Heart left ventricle (tissue), 16 donors: ENCODE measurements at regions not wholly inside any gene's neighbourhood (a gene's known extent, or its start where the extent isn't known, plus 50 kb on each side); places are given as distances from the start of the nearest gene placed in this dataset.

Experiments
- ATAC-seq, 4 donors: fragments of 200-7000 bp; cut with Tn5 transposase; one replicate each; pipeline ENCODE4 v1.9.1; 2020 to 2022; ENCODE audit warnings: moderate library complexity in 4 of 4, mild to moderate bottlenecking in 3 of 4, moderate number of reproducible peaks in 1 of 4
- DNase-seq, 5 donors: peaks; one replicate each; pipeline ENCODE4 v3.0.0-alpha.2; 2020
- H3K27ac ChIP-seq, 12 donors: fragments of 200-600 bp; sonication (generic) in 4 of 12; one replicate each; pipeline versions ENCODE4 v1.5.0 to v1.8.0; 2016 to 2022; ENCODE audit warnings: mild to moderate bottlenecking in 2 of 12
- H3K27me3 ChIP-seq, 9 donors: fragments of 200-600 bp; sonication (generic) in 2 of 9; one replicate each; pipeline versions ENCODE4 v1.5.1 to v1.8.0; 2016 to 2022; ENCODE audit warnings: mild to moderate bottlenecking in 3 of 9
- H3K36me3 ChIP-seq, 9 donors: fragments of 200-600 bp; sonication (generic) in 2 of 9; one replicate each; pipeline versions ENCODE4 v1.5.0 to v1.8.0; 2018 to 2022; ENCODE audit warnings: mild to moderate bottlenecking in 2 of 9
- H3K4me1 ChIP-seq, 12 donors: fragments of 200-600 bp; sonication (generic) in 4 of 12; one replicate each; pipeline versions ENCODE4 v1.5.0 to v1.8.0; 2016 to 2022; ENCODE audit warnings: mild to moderate bottlenecking in 3 of 12
- H3K4me3 ChIP-seq, 12 donors: fragments of 200-600 bp; sonication (generic) in 4 of 12; one replicate each; pipeline versions ENCODE4 v1.5.0 to v1.8.0; 2017 to 2022; ENCODE audit warnings: mild to moderate bottlenecking in 9 of 12, moderate library complexity in 4 of 12
- H3K9me3 ChIP-seq, 12 donors: fragments of 200-600 bp; sonication (generic) in 4 of 12; one replicate each; pipeline versions ENCODE4 v1.5.0 to v1.8.0; 2016 to 2022; ENCODE audit warnings: mild to moderate bottlenecking in 1 of 12
- CTCF ChIP-seq, 12 donors: fragments of 200-600 bp; sonication (generic) in 4 of 12; IDR thresholded peaks; one replicate each; pipeline versions ENCODE4 v1.5.0 to v1.8.0; 2018 to 2022; ENCODE audit warnings: antibody characterized with exemption in 12 of 12, mild to moderate bottlenecking in 5 of 12
- POLR2A ChIP-seq, 2 donors: fragments of 450-650 bp; IDR thresholded peaks; one replicate each; pipeline ENCODE4 v1.6.1; 2017; ENCODE audit warnings: antibody characterized with exemption in 2 of 2, mild to moderate bottlenecking in 2 of 2, moderate library complexity in 2 of 2
- WGBS, 4 donors: extraction: QIAGEN DNeasy Blood & Tissue Kit in 2 of 4; methylation state at CpG; one replicate each; pipeline versions ENCODE4 v1.1.5 to v1.1.7; 2013 to 2018; 5-methylcytosine and 5-hydroxymethylcytosine counted together
- intact Hi-C, 10 donors: fragments of 100-400 bp; cut with DNase I; formaldehyde crosslinking; loops; one replicate each; pipeline versions ENCODE4 v1.11.1 to v1.14.2; 2022
- donor health status: ischemic (EF 13 %, LVEDD 7.1; RV severe dilation, severe dysfunction).
- donor health status: healthy with polysubstance abuse.
- donor health status: DM: no; HTN: yes; CAD: no.
- donor health status: DM: no; HTN: no; CAD: no.
- donor health status: ischemic (EF 25% LVEDD 6.9; RV normal size, moderate dysfunction).
- donor health status: ischemic (EF 25% LVEDD 5.7; RV mildly dilated, moderate dysfunction).
- donor health status: healthy.
- donor health status: DM: yes; HTN: yes; CAD: no.
- donor health status: ischemic (EF 35%, LVEDD 5.7; RV mildly dilated, moderate dysfunction).
- donor health status: nonischemic (EF 11% LVEDD 7.7; RV severe dilation, severe dysfunction).
- donor health status: DM: yes; HTN: yes; CAD: no.
- donor health status: PGD.
- donor health status: ischemic (EF 29% LVEDD 5.4; RV normal size, mild dysfunction).
- donor health status: nonischemic (EF 23%, LVEDD 6.1; RV moderate dilation, normal function).

DNA sequence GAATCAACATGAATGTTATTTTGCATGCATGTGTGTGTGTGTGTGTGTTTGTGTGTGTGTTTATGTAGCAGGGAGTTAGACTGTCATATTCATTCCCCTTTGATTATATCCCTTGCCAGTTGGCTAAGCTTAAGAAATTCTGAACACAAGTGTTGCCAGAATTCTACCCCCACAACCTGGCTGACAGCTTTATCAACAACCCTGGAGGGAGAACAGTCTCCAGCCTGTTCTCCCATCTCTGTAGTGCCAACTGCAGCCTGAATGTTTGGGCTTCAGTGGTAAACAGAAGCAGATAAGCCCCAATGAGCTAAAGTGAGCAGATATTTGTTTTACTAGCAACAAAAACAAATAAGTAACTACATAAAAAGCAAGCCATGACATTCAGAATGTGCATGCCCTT lies 162.6 kb upstream of the ABI3BP start:
- ATAC-seq = peak; percentile 98 to 99 (median 98)
- peak overlapping the region in 4 of 12 donors; percentile 6 to 46 (median 24) for H3K27ac ChIP-seq
- no peak overlapping the region for H3K4me3 ChIP-seq
- TF ChIP-seq POLR2A (IDR thresholded peaks at IDR 0.05) = no peak
- no peak for TF ChIP-seq CTCF (IDR thresholded peaks at IDR 0.05)
- H3K36me3 ChIP-seq = no peaks in the 10 kb centered on the region
- no peaks in the 10 kb centered on the region for H3K9me3 ChIP-seq
- DNase-seq = peak in 4 of 5 donors; percentile 26 to 60 (median 52)
- intact Hi-C loops = loop anchor here in 1 of 10 donors (5.0 kb wide), 1 partner anchor 69 kb away; no protein-coding TSS in a partner anchor
- peaks cover 0 to 15% (median 0%) of the 10 kb centered on the region in 12 donors for H3K4me1 ChIP-seq
- no peaks in the 10 kb centered on the region for H3K27me3 ChIP-seq

DNA sequence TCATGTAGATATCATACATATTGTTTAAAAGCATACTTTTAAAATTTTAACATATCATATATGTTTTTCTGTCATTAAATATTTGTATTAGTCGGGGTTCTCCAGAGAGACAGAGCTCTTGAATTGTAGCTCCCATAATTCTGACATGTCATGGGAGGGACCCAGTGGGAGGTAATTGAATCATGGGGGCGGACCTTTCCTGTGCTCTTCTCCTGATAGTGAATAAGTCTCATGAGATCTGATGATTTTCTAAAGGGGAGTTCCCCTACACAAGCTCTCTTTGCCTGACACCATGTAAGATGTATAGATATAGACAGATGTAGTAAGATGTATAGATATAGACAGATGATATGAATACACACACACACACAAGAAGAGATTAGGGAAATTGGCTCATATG lies 161.2 kb upstream of the ABI3BP start:
- DNase-seq (no peak), ATAC-seq (no peak)
- no peaks in the 10 kb centered on the region for H3K36me3 ChIP-seq
- no peaks in the 10 kb centered on the region for H3K27me3 ChIP-seq
- H3K4me3 ChIP-seq = no peak overlapping the region
- H3K4me1 ChIP-seq = peaks cover 0 to 18% (median 0%) of the 10 kb centered on the region in 12 donors
- TF ChIP-seq POLR2A (IDR thresholded peaks at IDR 0.05) (no peak), CTCF (IDR thresholded peaks at IDR 0.05) (no peak)
- intact Hi-C loops = no loop called here
- 75 to 90% (median 86%) methylated on average over 2 of the region's 2 CpGs for WGBS, 4 donors
- H3K27ac ChIP-seq = no peak overlapping the region
- no peaks in the 10 kb centered on the region for H3K9me3 ChIP-seq

- WGBS, 4 donors = 71 to 77% (median 72%) methylated on average over 3 of the region's 3 CpGs
- no peaks in the 10 kb centered on the region for H3K9me3 ChIP-seq
- intact Hi-C loops = no loop called here
- no peaks in the 10 kb centered on the region for H3K27me3 ChIP-seq
- peak overlapping the region in 1 of 12 donors; percentile 37 for H3K27ac ChIP-seq
- peaks cover 0 to 15% (median 0%) of the 10 kb centered on the region in 12 donors for H3K4me1 ChIP-seq
- ATAC-seq (no peak), DNase-seq (no peak)
- H3K4me3 ChIP-seq = no peak overlapping the region
- TF ChIP-seq CTCF (IDR thresholded peaks at IDR 0.05) (no peak), POLR2A (IDR thresholded peaks at IDR 0.05) (no peak)
- no peaks in the 10 kb centered on the region for H3K36me3 ChIP-seq
Measured at GRCh38 chr3:101151286-101151913, 158.2 kb upstream of the ABI3BP start.

DNA sequence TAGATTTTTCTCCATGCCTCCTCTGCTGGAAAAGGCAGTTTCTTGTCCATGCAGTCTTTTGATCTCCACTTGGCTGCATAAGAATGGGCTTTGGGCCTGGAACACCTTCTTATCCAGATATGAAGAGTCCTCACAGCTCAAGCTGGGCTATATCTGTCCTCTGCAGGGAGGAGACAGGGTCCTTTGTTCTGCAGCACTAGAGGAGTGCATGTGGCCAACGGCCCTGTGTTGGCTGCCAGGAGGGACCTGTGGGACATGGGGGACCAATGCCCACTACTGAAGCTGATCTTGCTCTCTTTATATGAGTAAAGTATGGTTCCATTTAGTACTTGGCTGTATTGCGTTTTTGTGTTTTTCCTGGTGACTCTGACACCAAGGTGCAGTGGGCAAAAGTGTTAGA lies 157.3 kb upstream of the ABI3BP start:
- no peak overlapping the region for H3K27ac ChIP-seq
- H3K36me3 ChIP-seq = no peaks in the 10 kb centered on the region

More for the DNA sequence above, 157.3 kb upstream of the ABI3BP start:
- Histone ChIP-seq H3K4me3 (no peak overlapping the region), H3K27me3 (no peaks in the 10 kb centered on the region), H3K9me3 (no peaks in the 10 kb centered on the region), H3K4me1 (peaks cover 0 to 10% (median 0%) of the 10 kb centered on the region in 12 donors)
- 46 to 62% (median 55%) methylated on average over 2 of the region's 2 CpGs for WGBS, 4 donors
- TF ChIP-seq CTCF (IDR thresholded peaks at IDR 0.05) (no peak), POLR2A (IDR thresholded peaks at IDR 0.05) (no peak)
- intact Hi-C loops = no loop called here
- no peak for ATAC-seq
- no peak for DNase-seq
